Brain microvascular endothelial cell (primary cell): ENCODE measurements at regions not wholly inside any gene's neighbourhood (a gene's known extent, or its start where the extent isn't known, plus 50 kb on each side); places are given as distances from the start of the nearest gene placed in this dataset.
"Not testable (repeated sequence)": the region's sequence is repeated elsewhere in the genome, so short reads cannot be mapped to it uniquely, and the experiment has no call there.

Source experiments
- DNase-seq: peaks from one replicate; pipeline ENCODE4 v3.0.0-alpha.2; 2020
- H3K27ac ChIP-seq: fragments of 250-450 bp; sonication (Bioruptor Pico); 2 replicates; pipeline ENCODE4 v1.5.1; 2020; ENCODE audit warnings: mild to moderate bottlenecking, moderate library complexity
- H3K27me3 ChIP-seq: fragments of 250-450 bp; sonication (Bioruptor Pico); replicated peaks from 2 replicates; pipeline ENCODE4 v1.5.1; 2020; ENCODE audit warnings: mild to moderate bottlenecking
- H3K36me3 ChIP-seq: fragments of 250-450 bp; sonication (Bioruptor Pico); replicated peaks from 2 replicates; pipeline ENCODE4 v1.5.1; 2020; ENCODE audit warnings: mild to moderate bottlenecking
- H3K4me3 ChIP-seq: 2 replicates; pipeline ENCODE4 v1.5.1; 2011; ENCODE audit warnings: low read depth, mild to moderate bottlenecking, control low read depth, low read length, moderate library complexity
- CTCF ChIP-seq: IDR thresholded peaks from 2 replicates; pipeline ENCODE4 v1.5.1; 2011; ENCODE audit warnings: low read depth, mild to moderate bottlenecking, moderate library complexity, low read length, control low read depth, inconsistent platforms; ENCODE audit errors: missing control alignments
- in situ Hi-C: cut with HindIII; loops from 2 replicates; pipeline ENCODE4 v1.10.0; 2017; ENCODE audit warnings: low sequenced_read_pairs, low pct_ligation_motif_present

GRCh38 chr5:168092209-168093185, 198.9 kb upstream of the WWC1 start:
- no peak overlapping the region for H3K4me3 ChIP-seq
- DNase-seq: no peak
- H3K36me3 ChIP-seq: no peaks in the 10 kb centered on the region
- TF ChIP-seq CTCF: no peak
- no peaks in the 10 kb centered on the region for H3K27me3 ChIP-seq
- H3K27ac ChIP-seq: no peak overlapping the region
- in situ Hi-C loops: no loop called here

GRCh38 chr5:168093200-168093910, 198.1 kb upstream of the WWC1 start:
- no peak for TF ChIP-seq CTCF
- Histone ChIP-seq H3K4me3 (no peak overlapping the region), H3K36me3 (no peaks in the 10 kb centered on the region), H3K27me3 (no peaks in the 10 kb centered on the region), H3K27ac (no peak overlapping the region)
- DNase-seq: no peak
- in situ Hi-C loops: no loop called here

DNA sequence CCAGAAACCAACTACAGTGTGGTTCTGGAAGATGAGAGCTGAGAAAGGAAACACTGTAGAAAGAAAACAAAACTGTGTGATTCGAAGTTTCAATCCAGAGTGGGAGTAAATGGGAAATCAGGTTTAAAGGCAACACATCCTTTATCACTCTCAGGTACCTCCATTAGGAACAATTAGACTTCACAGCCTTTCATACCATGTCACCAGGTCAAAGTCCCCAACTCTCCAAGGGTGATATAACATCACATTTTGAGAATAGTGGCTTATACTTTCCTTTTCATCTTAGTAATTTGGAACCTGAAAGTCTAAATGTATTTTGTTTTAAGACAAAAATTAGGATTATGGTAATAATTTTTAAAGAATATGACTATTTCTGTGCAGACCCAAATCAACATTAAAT, 194.9 kb upstream of the WWC1 start:
- DNase-seq: no peak
- no peaks in the 10 kb centered on the region for H3K27me3 ChIP-seq
- in situ Hi-C loops: no loop called here
- no peak overlapping the region for H3K4me3 ChIP-seq
- H3K27ac ChIP-seq: no peak overlapping the region
- no peak for TF ChIP-seq CTCF
- H3K36me3 ChIP-seq: no peaks in the 10 kb centered on the region

- no peak for TF ChIP-seq CTCF
- Histone ChIP-seq H3K27me3 (no peaks in the 10 kb centered on the region), H3K4me3 (no peak overlapping the region), H3K27ac (no peak overlapping the region), H3K36me3 (no peaks in the 10 kb centered on the region)
- no peak for DNase-seq
- in situ Hi-C loops: no loop called here
Observed at GRCh38 chr5:168097876-168098653, 193.4 kb upstream of the WWC1 start.

DNA sequence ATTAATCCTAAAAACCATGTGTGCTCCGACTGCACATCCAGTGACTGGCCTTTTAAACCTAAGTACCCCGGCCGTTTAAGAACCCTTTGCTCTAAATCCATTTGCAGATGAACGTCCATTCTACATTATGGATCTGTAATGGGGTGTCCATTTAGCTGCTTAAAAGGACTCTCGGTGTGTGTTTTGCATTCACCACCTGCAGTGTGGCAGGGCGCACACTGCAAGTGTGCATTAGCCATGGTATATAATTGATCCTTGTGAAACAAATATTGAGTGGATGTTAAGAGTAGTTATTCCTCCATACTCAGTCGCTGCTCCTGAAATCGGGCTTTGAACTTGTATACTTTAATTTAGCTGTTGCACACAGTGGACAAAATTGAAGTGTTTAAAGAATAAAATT, 190.1 kb upstream of the WWC1 start:
- Histone ChIP-seq H3K4me3 (no peak overlapping the region), H3K27ac (no peak overlapping the region), H3K27me3 (no peaks in the 10 kb centered on the region), H3K36me3 (no peaks in the 10 kb centered on the region)
- no peak for DNase-seq
- in situ Hi-C loops: no loop called here
- TF ChIP-seq CTCF: no peak

DNA sequence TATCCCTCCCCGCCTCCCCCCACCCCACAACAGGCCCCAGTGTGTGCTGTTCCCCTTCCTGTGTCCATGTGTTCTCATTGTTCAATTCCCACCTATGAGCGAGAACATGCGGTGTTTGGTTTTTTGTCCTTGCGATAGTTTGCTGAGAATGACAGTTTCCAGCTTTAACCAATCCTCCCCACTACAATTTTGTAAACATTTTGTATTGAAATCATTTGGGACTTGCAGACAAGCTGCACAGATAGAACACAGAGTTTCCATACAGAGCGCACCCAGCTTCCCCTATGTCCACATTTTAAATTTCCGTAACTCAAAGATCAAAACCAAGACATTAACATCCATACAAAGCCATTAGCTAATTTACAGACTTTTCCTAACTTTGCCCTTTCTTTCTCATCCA, 188.4 kb upstream of the WWC1 start:
- H3K27ac ChIP-seq, H3K36me3 ChIP-seq, DNase-seq, H3K27me3 ChIP-seq, H3K4me3 ChIP-seq, in situ Hi-C loops: not testable (repeated sequence)
